Neural cell (in vitro differentiated cells): ENCODE measurements at regions not wholly inside any gene's neighbourhood (a gene's known extent, or its start where the extent isn't known, plus 50 kb on each side); places are given as distances from the start of the nearest gene placed in this dataset.

ENCODE experiments used
- CTCF ChIP-seq: fragments of 450-650 bp; IDR thresholded peaks from 2 replicates; pipeline ENCODE4 v1.5.1; 2014; ENCODE audit warnings: antibody characterized with exemption, mild to moderate bottlenecking, moderate library complexity; ENCODE audit not compliant: poor library complexity, severe bottlenecking
- EP300 ChIP-seq: fragments of 450-650 bp; conservative IDR thresholded peaks from 2 replicates; pipeline ENCODE4 v1.6.1; 2014; ENCODE audit warnings: antibody characterized with exemption, mild to moderate bottlenecking, moderate library complexity; ENCODE audit not compliant: poor library complexity, severe bottlenecking
- EZH2 ChIP-seq: fragments of 200-600, 300-800 bp; shearing (Covaris generic), sonication (generic); IDR thresholded peaks from 2 replicates; pipeline ENCODE4 v1.6.1; 2014; ENCODE audit warnings: antibody characterized with exemption, low read length, borderline replicate concordance, mild to moderate bottlenecking; ENCODE audit not compliant: insufficient read depth, poor library complexity, severe bottlenecking
- POLR2AphosphoS5 ChIP-seq: IDR thresholded peaks from 2 replicates; pipeline ENCODE4 v1.6.1; 2012
- RAD21 ChIP-seq: fragments of 450-650 bp; conservative IDR thresholded peaks from 2 replicates; pipeline ENCODE4 v1.6.1; 2014; ENCODE audit warnings: antibody characterized with exemption, mild to moderate bottlenecking, moderate library complexity
- REST ChIP-seq: IDR thresholded peaks from 2 replicates; pipeline ENCODE4 v1.6.1; 2012; ENCODE audit warnings: borderline replicate concordance
- SMC3 ChIP-seq: fragments of 450-650 bp; conservative IDR thresholded peaks from 2 replicates; pipeline ENCODE4 v1.6.1; 2014; ENCODE audit warnings: antibody characterized with exemption, mild to moderate bottlenecking, moderate library complexity; ENCODE audit not compliant: poor library complexity

- TF ChIP-seq EP300 (no peak), SMC3 (no peak), EZH2 (no peak), REST (no peak), CTCF (no peak), POLR2AphosphoS5 (no peak), RAD21 (no peak)
These were observed 240.2 kb downstream of the FSIP2 start for GRCh38 chr2:185978634-185979407.
